Iris pigment epithelial cell (primary cell): ENCODE measurements at regions not wholly inside any gene's neighbourhood (a gene's known extent, or its start where the extent isn't known, plus 50 kb on each side); places are given as distances from the start of the nearest gene placed in this dataset.

Experiments used
- DNase-seq: peaks from one replicate; pipeline ENCODE4 v3.0.0-alpha.2; 2011; ENCODE audit warnings: low read depth

DNA sequence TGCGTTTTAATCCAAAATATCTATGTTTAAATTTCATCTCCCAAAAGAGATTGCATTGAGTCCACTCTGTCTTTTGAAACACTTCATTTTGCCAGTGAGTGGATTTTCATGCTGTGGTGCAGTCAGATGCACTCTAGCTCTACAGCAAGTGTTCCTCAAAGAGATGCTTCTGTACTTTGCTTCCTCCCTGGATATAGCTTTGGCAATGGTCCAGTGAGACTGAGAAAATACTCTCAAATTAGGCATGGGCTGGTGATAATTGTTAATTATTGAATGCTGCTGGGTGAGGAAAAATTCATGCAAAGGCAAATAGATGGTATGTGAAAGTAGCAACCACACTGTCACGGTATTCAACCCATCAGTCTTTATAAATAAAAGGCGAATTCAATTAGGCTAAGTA, 396.9 kb downstream of the ADGRL2 start:
- no peak for DNase-seq

GRCh38 chr1:82195245-82195644, 394.5 kb downstream of the ADGRL2 start:
- DNase-seq, result no peak

DNA sequence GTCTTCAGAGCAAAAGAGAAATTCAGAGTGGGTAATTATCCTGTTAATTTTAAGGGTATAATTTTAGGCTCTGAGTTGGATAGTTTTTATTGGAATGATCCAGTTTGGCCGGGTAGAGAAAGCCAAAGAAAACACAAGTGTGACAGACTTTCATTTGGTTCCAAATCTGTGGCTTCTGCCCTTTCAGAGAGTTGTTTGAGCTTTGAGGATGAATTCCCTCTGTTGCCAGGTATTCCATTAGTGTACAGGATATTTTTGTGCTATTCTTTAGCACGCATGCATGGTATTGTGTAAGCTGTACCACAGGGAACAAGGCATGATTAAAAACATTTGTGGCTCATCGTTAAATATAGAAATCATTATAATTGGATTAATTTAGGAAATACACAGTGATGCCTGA, 384.4 kb downstream of the ADGRL2 start:
- DNase-seq, result no peak

DNA sequence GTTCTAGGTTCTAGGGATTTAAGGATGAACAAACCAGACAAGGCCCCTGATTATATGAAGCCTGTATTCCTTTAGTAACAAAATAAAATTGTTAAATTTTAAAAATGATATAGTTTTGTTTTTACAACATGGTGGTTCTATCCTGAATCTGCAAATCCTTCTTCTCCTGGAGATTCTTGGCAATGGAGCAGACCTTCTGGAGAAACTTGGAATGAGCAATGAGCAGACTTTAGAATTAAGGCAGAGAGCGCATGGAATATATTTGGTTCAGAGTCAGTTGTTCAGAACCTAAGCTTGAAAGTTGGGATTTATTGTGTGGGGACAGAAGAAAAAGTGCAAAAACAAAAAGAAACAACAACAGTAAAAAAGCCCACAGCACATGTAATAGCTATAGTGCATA, 381.1 kb downstream of the ADGRL2 start:
- DNase-seq, result no peak

DNA sequence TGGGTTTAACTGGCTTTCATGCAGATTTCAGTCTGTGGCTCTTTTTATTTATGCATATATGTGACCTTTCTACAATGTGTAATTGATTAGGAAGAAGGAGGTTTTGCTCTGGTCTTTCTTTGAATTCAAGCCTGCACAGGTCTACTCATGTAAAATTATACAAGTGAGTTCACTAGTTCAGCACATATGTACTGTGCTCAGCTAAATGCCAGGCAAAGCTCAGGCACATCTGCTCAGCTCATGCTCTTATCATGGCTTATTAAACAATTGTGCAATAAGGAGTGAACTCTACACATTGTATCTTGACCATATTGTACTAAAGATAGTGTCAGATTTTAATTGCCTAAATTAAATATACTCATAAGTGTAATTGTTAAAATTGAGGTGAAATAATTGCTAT, 378.4 kb downstream of the ADGRL2 start:
- no peak for DNase-seq

GRCh38 chr1:82177192-82177591, 376.5 kb downstream of the ADGRL2 start:
- DNase-seq, result peak; percentile 59

DNA sequence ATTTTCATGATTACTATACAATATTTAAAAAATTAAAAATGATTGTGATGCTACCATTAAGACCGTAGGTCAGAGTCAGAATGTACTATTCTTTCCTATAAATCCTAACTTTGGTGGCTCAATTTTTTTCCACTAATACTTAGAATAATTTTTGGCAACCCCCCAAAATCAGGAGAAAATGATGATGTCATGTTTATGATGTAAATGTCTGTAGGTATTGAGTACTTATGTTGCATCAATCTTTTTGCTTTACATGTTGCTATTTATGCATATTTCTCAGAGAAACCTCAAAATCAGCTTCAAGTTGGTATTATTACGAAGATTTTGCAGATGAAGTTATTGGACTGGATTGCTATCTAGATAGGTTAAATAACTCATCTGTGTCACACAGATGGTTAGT, 371.2 kb downstream of the ADGRL2 start:
- DNase-seq, result no peak

DNA sequence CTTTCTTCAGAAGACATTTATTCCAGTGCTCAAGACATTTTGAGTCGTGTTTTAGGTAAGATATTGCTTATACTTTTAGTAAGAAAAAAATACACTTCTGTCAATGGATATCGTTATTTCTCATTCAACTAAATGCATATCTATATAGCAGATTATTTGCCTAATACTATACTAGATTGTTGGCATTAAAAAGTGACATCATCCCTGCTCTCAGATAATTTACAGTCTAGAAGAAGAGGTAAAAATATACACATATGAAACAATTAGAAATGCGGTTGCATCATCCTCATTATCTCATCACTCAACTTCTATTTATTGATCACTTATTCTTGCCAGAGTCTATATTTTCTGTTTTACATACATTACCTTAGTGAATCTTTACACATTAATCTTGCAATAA, 367.7 kb downstream of the ADGRL2 start:
- no peak for DNase-seq

DNA sequence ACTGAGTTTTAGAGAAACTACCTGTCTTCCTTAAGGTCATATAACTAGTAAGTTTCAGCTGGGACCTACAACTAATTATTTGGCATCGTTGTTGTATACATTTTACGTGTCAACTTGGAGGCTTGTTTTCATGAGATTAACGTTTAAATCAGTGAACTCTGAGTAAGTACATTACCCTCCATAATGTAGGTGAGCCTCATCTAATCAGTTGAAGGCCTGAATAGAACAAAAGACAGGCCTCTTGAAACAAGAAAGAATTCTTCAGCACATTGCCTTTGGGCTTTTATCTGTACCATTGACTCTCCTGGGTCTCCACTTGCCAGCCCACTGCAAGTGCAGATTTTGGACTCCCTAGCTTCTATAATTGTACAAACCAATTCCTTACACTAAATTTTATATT, 364.6 kb downstream of the ADGRL2 start:
- DNase-seq, result no peak

DNA sequence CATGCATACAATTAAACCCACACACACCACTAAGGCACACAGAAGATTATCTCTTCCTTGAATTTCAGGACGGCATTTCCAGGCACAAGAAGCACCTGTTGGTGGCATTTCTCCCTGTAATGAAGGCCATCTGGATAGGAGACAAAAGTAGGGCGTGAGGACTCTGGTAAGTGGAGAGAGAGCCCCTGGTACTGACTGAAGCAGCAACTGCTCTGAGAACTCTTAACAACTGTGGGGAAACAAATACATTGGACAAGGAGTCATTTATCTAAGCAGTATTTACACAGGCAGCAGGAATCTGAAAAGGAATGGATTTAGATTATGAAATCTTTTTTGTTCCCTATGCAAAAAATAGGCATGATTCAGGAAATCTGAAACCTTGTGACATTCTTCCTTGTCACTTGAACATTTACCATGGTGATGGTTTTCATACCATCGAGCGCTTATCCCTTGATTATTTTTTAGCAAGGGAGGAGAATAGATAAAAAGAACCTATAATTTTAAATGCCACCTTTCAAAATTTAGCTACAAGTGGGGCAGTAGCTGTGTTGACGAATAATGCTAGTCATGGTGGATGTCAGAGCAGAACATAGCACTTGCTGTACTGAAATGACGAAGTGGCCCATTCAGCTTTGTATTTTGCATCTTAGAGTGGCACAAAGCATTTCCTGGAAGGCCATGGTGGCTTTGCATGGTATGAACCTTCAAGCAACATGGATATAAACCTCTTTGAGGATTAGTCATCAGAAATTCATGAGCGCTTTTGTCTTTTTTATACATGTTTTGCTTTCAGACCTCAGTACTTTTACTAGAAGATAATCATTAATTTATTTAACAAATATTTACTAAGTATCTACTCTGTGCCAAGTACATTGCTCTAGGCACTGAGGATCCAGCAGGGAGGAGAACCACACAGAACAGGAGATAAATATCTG, 362.0 kb downstream of the ADGRL2 start:
- no peak for DNase-seq

- DNase-seq, result no peak
Observed at GRCh38 chr1:82161700-82162141, 361.0 kb downstream of the ADGRL2 start.

DNA sequence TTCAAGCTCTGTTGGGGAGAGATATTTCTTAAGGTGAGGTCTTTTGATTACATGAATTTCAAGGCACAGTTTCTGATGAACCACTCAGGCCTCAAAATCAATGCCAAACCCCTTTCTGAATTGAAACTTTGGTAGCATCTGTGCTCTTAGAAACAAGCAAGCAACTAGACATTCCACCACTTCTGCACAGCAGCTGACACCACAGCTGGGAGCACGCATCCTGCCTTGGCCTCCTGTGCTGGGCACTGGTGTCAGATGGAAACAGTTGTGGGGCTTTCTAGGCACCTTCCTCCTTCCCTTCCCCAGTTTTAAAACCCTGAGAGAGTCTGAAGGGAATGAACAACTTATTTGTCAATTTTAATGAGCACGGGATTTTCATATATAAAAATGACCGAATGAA, 360.2 kb downstream of the ADGRL2 start:
- no peak for DNase-seq

GRCh38 chr1:82160036-82160435, 359.3 kb downstream of the ADGRL2 start:
- DNase-seq, result peak; percentile 23

- DNase-seq, result no peak
Observed at GRCh38 chr1:82158981-82159380, 358.2 kb downstream of the ADGRL2 start.

DNA sequence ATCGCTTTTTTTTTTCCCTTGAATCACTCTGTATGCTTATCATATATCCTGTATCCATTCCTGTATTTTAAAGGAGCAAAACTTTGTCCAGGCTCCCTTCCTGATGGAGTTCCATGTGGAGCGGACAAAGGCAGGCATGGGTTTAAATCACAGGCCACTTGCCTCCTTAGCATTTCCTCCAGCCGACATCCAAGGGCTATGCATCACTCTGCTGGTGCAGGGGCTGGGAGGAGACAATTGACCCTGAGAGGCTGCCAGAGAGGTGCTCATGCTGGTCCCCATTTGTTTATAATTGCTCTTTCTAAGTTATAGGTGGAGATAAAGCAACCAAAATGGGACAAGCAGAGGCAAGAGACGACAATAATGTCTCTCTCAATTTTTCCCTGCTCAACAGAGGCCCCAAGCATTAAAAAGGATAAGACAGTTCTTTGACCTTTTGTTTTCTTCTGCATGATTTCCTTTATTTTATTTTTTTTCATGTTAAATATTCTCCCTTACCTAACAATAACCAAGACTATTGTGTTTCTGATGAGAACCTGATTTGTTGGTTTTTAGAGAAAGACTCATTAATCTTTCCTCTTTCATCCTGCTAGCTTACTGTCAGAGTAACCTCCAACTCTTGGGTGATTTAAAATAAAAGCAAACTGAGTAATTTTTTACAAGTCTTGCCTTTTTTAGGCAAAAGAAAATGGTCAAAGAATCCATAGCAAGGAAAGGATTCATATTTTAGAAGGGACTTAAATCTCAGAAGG, 353.7 kb downstream of the ADGRL2 start:
- no peak for DNase-seq

- no peak for DNase-seq
Observed at GRCh38 chr1:82153752-82154151, 353.0 kb downstream of the ADGRL2 start.

- peak; percentile 17 for DNase-seq
Observed at GRCh38 chr1:82153272-82153629, 352.5 kb downstream of the ADGRL2 start.

- no peak for DNase-seq
Observed at GRCh38 chr1:82152356-82153271, 351.9 kb downstream of the ADGRL2 start.

DNA sequence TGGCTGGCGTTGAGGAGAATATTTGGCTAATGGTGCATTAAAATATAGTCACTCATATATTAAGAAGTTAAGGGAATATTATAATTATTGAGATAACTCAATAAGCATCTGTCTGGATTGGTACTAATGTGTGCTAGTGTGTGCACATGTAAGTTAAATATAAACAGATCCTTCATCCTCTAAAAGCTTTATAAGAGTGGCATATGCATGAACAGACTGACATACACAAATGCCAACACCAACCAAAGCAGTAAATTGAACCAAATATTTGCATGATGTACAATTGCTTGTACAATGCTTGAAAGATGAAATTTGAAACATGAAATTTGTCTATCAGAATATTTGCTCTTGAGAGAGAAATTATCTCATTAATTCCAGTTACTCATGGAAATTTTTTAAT, 344.9 kb downstream of the ADGRL2 start:
- DNase-seq, result no peak

DNA sequence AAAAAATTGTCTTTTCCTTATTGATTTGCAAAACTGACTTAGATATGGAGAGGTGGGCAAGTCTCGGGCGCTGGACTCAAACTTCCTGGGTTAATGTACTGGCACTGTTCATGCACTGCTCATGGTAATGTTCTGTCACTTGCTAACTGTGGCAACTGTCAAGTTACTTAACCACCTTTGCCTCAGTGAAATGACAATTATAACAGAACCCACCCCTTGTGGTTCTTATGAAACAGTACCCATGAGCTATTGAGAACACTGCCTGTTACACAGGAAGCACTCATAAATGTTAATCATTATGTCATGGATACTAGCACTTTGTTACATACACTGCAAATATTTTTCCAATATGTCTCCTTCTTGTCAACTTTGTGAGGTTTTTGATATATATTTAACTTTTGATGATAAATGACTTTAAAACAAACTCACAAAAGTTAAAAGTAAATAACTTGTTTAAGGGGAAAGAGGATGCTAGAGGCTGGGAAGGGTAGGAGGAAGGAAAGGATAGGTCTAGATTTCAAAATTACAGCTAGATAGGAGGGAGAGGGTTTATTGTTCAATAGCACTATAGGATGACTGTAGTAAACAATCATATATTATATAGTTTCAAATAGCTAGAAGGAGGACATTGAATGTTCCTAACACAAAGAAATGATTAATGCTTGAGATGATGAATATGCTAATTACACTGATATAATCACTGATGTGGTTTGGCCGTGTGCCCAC, 342.5 kb downstream of the ADGRL2 start:
- DNase-seq, result no peak

DNA sequence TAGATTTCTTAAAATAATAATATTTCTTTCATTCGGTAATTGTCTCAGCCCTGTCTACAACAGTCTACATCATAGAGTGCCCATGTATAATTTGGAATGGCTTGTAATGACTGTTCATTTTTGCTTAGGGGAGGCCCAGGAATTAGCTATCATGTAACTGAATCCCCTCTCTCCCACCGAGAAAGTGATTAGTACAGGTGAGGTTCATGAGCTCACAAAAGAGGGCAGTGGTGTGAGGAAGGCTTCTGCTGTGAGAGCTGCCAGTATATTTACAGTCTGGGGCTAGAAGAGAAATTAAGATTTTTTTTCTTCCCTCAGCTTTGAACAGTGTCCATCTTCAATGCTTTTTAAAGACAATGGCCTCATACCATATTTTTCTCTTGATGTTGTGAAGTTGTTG, 340.7 kb downstream of the ADGRL2 start:
- no peak for DNase-seq
